Duodenal mucosa (tissue), 2 donors: ENCODE measurements at regions not wholly inside any gene's neighbourhood (a gene's known extent, or its start where the extent isn't known, plus 50 kb on each side); places are given as distances from the start of the nearest gene placed in this dataset.
"Not testable (repeated sequence)": the region's sequence is repeated elsewhere in the genome, so short reads cannot be mapped to it uniquely, and the experiment has no call there.

Source experiments
- H3K27ac ChIP-seq: one replicate; pipeline ENCODE4 v1.7.0; 2013; ENCODE audit warnings: low read depth, low read length
- H3K27me3 ChIP-seq, 2 donors: one replicate each; pipeline ENCODE4 v1.7.0; 2013; ENCODE audit warnings: low read length in 2 of 2, control low read depth in 1 of 2; ENCODE audit not compliant: insufficient read depth in 2 of 2, control insufficient read depth in 1 of 2
- H3K36me3 ChIP-seq, 2 donors: one replicate each; pipeline ENCODE4 v1.7.0; 2013; ENCODE audit warnings: low read length in 2 of 2, control low read depth in 1 of 2; ENCODE audit not compliant: insufficient read depth in 2 of 2, control insufficient read depth in 1 of 2
- H3K4me1 ChIP-seq, 2 donors: one replicate each; pipeline ENCODE4 v1.7.0; 2013; ENCODE audit warnings: low read length in 2 of 2, control low read depth in 1 of 2; ENCODE audit not compliant: insufficient read depth in 2 of 2, control insufficient read depth in 1 of 2
- H3K4me3 ChIP-seq, 2 donors: one replicate each; pipeline ENCODE4 v1.7.0; 2013; ENCODE audit warnings: low read length in 2 of 2, low read depth in 1 of 2
- H3K9ac ChIP-seq, 2 donors: one replicate each; pipeline ENCODE4 v1.7.0; 2013; ENCODE audit warnings: low read length in 2 of 2, low read depth in 1 of 2
- H3K9me3 ChIP-seq, 2 donors: one replicate each; pipeline ENCODE4 v1.7.0; 2013; ENCODE audit warnings: low read length in 2 of 2, control low read depth in 1 of 2; ENCODE audit not compliant: control insufficient read depth in 1 of 2

- Histone ChIP-seq H3K4me1 (peaks cover 3 to 7% of the 10 kb centered on the region in 2 donors), H3K4me3 (no peak overlapping the region), H3K9me3 (no peaks in the 10 kb centered on the region), H3K9ac (no peak overlapping the region), H3K27ac (no peak overlapping the region), H3K36me3 (no peaks in the 10 kb centered on the region), H3K27me3 (no peaks in the 10 kb centered on the region)
Observed at GRCh38 chr16:9661336-9662017, 520.8 kb downstream of the GRIN2A start.

DNA sequence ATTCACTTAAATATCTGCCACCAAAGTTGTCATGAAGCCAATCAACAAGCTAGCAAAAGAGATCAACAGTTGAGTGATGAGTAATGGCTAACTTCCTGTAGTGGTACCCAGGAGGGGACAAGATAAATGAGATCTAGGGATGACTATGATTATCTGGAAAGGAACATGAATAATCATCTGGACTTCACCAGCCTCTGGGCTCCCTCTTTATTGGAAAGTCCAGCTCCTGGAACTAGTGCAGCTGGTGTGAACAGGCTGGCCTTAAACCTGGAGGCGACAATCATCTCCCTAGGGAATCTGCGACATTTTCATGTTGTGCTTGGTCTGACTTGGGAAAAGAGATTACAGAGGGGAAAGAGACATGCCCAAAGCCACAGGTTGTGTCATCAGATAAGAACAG, 518.6 kb downstream of the GRIN2A start:
- Histone ChIP-seq H3K4me3 (no peak overlapping the region), H3K27me3 (no peaks in the 10 kb centered on the region), H3K36me3 (no peaks in the 10 kb centered on the region), H3K9ac (no peak overlapping the region), H3K27ac (no peak overlapping the region), H3K4me1 (peaks cover 10 to 12% of the 10 kb centered on the region in 2 donors), H3K9me3 (no peaks in the 10 kb centered on the region)

DNA sequence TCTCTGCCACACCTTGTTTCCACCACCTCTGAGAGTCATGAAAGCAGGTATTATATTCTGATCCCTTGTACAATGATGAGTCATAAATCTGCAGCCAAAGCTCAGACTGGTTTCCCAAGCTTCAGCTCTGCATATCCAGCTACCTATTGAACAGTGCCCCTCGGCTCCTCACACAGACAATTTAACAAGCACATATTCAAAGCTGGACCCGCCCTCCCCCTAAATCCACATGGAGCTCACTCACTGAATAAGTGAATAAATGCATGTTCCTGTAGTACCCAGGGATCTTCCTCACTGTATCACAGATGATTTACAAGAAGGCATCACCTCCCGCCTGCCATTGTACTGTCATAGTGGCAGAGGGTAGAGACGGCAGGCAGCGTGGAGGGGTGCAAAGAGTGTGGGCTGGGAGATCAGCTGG, 516.4 kb downstream of the GRIN2A start:
- no peak overlapping the region for H3K4me3 ChIP-seq
- no peaks in the 10 kb centered on the region for H3K9me3 ChIP-seq
- H3K36me3 ChIP-seq, result no peaks in the 10 kb centered on the region
- no peak overlapping the region for H3K9ac ChIP-seq
- H3K27me3 ChIP-seq, result no peaks in the 10 kb centered on the region
- H3K4me1 ChIP-seq, result peaks cover 10 to 12% of the 10 kb centered on the region in 2 donors
- H3K27ac ChIP-seq, result no peak overlapping the region

DNA sequence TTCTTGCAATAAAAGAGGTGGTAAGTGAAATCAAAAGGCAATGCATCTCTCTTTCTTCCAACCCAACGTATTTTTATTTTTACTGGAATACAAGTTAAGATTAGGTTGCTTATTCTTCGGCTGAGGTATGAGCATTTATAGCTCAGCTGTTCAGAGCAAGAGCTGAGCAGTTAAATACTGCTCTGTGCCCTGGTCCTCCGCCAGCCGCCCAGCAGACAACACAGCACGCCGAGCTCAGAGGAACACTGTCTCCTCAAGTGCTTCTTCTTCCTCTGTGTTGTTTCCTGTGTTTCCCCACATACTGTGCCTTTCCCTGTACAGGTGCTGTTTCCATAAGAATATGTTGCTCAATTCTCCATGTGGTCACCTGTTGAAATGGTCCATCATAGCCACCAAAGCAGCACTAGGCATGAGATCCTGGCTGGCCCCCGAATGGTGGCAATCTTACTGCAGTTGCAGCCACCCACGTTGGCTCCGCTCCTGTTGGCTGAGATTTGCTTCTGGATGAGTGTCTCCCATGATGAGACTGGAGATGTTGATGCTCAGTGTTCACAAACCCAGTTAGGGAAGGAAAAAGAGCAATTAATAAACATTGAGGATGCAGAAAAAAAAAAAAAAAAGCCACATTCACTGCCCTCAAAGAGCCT, 515.3 kb downstream of the GRIN2A start:
- Histone ChIP-seq H3K27me3 (no peaks in the 10 kb centered on the region), H3K4me1 (peaks cover 10 to 12% of the 10 kb centered on the region in 2 donors), H3K36me3 (no peaks in the 10 kb centered on the region), H3K9ac (no peak overlapping the region), H3K9me3 (no peaks in the 10 kb centered on the region), H3K4me3 (no peak overlapping the region), H3K27ac (no peak overlapping the region)

DNA sequence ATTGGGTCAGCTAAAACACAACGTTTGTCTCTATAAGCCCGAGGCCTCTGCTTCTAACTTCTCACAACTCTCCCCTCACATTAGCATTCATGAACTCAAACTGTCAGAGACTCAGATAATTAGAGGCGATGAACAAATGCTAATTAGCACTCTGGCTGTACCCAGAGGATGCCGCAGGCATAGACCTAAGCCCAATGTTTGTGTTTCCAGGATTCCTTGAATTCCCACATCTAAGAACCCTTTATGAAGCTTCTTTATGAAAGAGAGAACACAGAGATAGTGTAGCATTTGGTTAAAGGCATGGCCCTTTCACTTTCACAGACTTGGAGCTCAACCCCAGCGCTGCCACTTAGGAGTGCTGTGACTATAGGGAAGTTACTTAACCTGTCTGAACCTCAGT, 512.2 kb downstream of the GRIN2A start:
- Histone ChIP-seq H3K9me3 (no peaks in the 10 kb centered on the region), H3K27ac (no peak overlapping the region), H3K9ac (no peak overlapping the region), H3K36me3 (no peaks in the 10 kb centered on the region), H3K4me3 (no peak overlapping the region), H3K4me1 (peaks cover 10 to 12% of the 10 kb centered on the region in 2 donors), H3K27me3 (no peaks in the 10 kb centered on the region)

DNA sequence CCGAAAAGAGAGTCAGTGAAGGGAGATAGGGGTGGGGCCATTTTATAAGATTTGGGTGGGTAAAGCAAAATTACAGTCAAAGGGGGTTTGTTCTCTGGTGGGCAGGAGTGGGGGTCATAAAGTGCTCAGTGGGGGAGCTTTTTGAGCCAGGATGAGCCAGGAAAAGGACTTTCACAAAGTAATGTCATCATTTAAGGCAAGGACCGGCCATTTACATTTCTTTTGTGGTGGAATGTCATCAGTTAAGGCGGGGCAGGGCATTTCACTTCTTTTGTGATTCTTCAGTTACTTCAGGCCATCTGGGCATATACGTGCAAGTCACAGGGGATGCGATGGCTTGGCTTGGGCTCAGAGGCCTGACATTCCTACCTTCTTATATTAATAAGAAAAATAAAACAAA, 511.6 kb downstream of the GRIN2A start:
- not testable (repeated sequence) for H3K36me3 ChIP-seq, H3K9ac ChIP-seq, H3K4me3 ChIP-seq, H3K27ac ChIP-seq, H3K9me3 ChIP-seq, H3K27me3 ChIP-seq
- peaks cover 10 to 12% of the 10 kb centered on the region in 2 donors for H3K4me1 ChIP-seq

GRCh38 chr16:9676560-9677300, 505.5 kb downstream of the GRIN2A start:
- not testable (repeated sequence) for H3K4me3 ChIP-seq, H3K9me3 ChIP-seq, H3K4me1 ChIP-seq, H3K36me3 ChIP-seq, H3K27ac ChIP-seq, H3K27me3 ChIP-seq, H3K9ac ChIP-seq

- H3K4me1 ChIP-seq, result no peaks in the 10 kb centered on the region
- no peak overlapping the region for H3K4me3 ChIP-seq
- no peak overlapping the region for H3K27ac ChIP-seq
- no peaks in the 10 kb centered on the region for H3K36me3 ChIP-seq
- no peaks in the 10 kb centered on the region for H3K27me3 ChIP-seq
- H3K9me3 ChIP-seq, result no peaks in the 10 kb centered on the region
- no peak overlapping the region for H3K9ac ChIP-seq
Observed at GRCh38 chr16:9677301-9677653, 505.0 kb downstream of the GRIN2A start.

- no peak overlapping the region for H3K9ac ChIP-seq
- H3K4me1 ChIP-seq, result no peaks in the 10 kb centered on the region
- H3K27ac ChIP-seq, result no peak overlapping the region
- H3K9me3 ChIP-seq, result peaks cover 2 to 8% of the 10 kb centered on the region in 2 donors
- no peaks in the 10 kb centered on the region for H3K27me3 ChIP-seq
- H3K4me3 ChIP-seq, result no peak overlapping the region
- H3K36me3 ChIP-seq, result no peaks in the 10 kb centered on the region
Observed at GRCh38 chr16:9679213-9679767, 502.9 kb downstream of the GRIN2A start.

GRCh38 chr16:9680019-9680655, 502.1 kb downstream of the GRIN2A start:
- Histone ChIP-seq H3K9me3 (peaks cover 2 to 8% of the 10 kb centered on the region in 2 donors), H3K4me1 (no peaks in the 10 kb centered on the region), H3K36me3 (no peaks in the 10 kb centered on the region), H3K9ac (no peak overlapping the region), H3K27ac (no peak overlapping the region), H3K4me3 (no peak overlapping the region), H3K27me3 (no peaks in the 10 kb centered on the region)
